Esophagus muscularis mucosa (tissue), 4 donors: ENCODE measurements at regions not wholly inside any gene's neighbourhood (a gene's known extent, or its start where the extent isn't known, plus 50 kb on each side); places are given as distances from the start of the nearest gene placed in this dataset.

ENCODE experiments used
- DNase-seq: peaks from one replicate; pipeline ENCODE4 v3.0.0-alpha.2; 2017; ENCODE audit errors: extremely low spot score
- H3K27ac ChIP-seq, 4 donors: fragments of 200-600 bp; sonication (generic); replicated peaks in 1 of 4; 1 replicate in 3 of 4; 2 replicates in 1 of 4; pipeline ENCODE4 v1.5.1; 2016 to 2019; ENCODE audit warnings: mild to moderate bottlenecking in 1 of 4
- H3K27me3 ChIP-seq, 4 donors: fragments of 200-600 bp; sonication (generic); one replicate each; pipeline versions ENCODE4 v1.5.1 to v1.6.0; 2016 to 2019
- H3K36me3 ChIP-seq, 4 donors: fragments of 200-600 bp; sonication (generic); one replicate each; pipeline ENCODE4 v1.5.1; 2016 to 2019
- H3K4me1 ChIP-seq, 4 donors: fragments of 200-600 bp; sonication (generic); one replicate each; pipeline ENCODE4 v1.5.1; 2016 to 2019
- H3K4me3 ChIP-seq, 4 donors: fragments of 200-600 bp; sonication (generic); 1 replicate in 2 of 4; 2 replicates in 2 of 4; pipeline ENCODE4 v1.5.1; 2016 to 2019; ENCODE audit warnings: mild to moderate bottlenecking in 4 of 4, moderate library complexity in 1 of 4
- H3K9me3 ChIP-seq, 4 donors: fragments of 200-600 bp; sonication (generic); 1 replicate in 3 of 4; 2 replicates in 1 of 4; pipeline ENCODE4 v1.5.1; 2016 to 2019
- EP300 ChIP-seq: sonication (generic); formaldehyde crosslinking; IDR thresholded peaks from one replicate; pipeline ENCODE4 v1.6.1; 2017; ENCODE audit warnings: antibody characterized with exemption
- POLR2A ChIP-seq: fragments of 450-650 bp; IDR thresholded peaks from one replicate; pipeline ENCODE4 v1.6.1; 2017; ENCODE audit warnings: antibody characterized with exemption, moderate library complexity, mild to moderate bottlenecking, low read depth
- POLR2AphosphoS5 ChIP-seq, 2 donors: sonication (generic); formaldehyde crosslinking; IDR thresholded peaks; one replicate each; pipeline ENCODE4 v1.6.1; 2017; ENCODE audit warnings: antibody characterized with exemption in 2 of 2
- whole genome bisulfite sequencing: methylation state at CpG from one replicate; pipeline ENCODE4 v1.1.5; 2018; 5-methylcytosine and 5-hydroxymethylcytosine counted together
- intact Hi-C: fragments of 100-400 bp; cut with DNase I; formaldehyde crosslinking; loops from one replicate; pipeline ENCODE4 v1.15.1; 2023
- TF ChIP-seq, protein P1 (sequence below), 3 experiments: fragments of 200-600 bp in 2 of 3; fragments of 450-650 bp in 1 of 3; sonication (generic) in 2 of 3; IDR thresholded peaks; one replicate each; pipeline ENCODE4 v1.5.1; 2017 to 2019; ENCODE audit warnings: antibody characterized with exemption in 3 of 3, mild to moderate bottlenecking in 2 of 3, moderate library complexity in 1 of 3

DNA sequence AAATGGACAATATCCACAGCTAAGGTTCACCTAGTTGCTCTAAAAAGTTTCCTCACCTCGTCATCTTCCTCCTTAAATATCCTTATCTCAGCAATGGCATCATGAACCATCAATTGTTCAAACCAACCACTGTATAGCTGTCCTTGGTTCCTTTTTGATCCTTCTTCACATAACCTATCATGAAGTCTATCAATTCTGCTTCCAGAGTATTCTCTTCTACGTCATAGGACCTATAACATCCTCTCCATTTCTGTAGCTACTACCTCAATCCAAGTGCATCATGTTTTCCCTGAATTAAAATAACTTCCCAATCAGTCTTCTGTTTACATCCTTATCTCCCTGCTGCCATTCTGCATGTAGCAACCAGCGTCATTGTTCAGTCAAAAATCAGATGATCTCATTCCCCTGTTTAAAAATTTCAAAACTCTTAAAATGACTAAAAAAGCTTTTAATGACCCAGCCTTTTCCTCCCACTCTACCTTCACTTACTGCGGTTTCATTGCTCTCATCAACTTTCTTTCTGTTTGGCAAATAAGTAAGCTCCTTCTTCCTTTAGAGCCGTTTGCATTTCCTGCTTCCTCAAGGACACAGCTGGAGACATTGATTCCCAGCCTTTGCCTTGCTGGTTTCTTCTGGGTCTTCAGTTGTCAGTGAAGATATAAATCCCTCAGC, 223.9 kb upstream of the MIR17HG start:
- Histone ChIP-seq H3K4me1 (no peaks in the 10 kb centered on the region), H3K36me3 (no peaks in the 10 kb centered on the region), H3K4me3 (no peak overlapping the region), H3K9me3 (no peaks in the 10 kb centered on the region), H3K27me3 (peaks cover 0 to 5% (median 0%) of the 10 kb centered on the region in 4 donors), H3K27ac (no peak overlapping the region)
- DNase-seq, result no peak
- intact Hi-C loops, result no loop called here
- no peak for TF ChIP-seq EP300
- TF ChIP-seq, protein P1, sequence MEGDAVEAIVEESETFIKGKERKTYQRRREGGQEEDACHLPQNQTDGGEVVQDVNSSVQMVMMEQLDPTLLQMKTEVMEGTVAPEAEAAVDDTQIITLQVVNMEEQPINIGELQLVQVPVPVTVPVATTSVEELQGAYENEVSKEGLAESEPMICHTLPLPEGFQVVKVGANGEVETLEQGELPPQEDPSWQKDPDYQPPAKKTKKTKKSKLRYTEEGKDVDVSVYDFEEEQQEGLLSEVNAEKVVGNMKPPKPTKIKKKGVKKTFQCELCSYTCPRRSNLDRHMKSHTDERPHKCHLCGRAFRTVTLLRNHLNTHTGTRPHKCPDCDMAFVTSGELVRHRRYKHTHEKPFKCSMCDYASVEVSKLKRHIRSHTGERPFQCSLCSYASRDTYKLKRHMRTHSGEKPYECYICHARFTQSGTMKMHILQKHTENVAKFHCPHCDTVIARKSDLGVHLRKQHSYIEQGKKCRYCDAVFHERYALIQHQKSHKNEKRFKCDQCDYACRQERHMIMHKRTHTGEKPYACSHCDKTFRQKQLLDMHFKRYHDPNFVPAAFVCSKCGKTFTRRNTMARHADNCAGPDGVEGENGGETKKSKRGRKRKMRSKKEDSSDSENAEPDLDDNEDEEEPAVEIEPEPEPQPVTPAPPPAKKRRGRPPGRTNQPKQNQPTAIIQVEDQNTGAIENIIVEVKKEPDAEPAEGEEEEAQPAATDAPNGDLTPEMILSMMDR (IDR thresholded peaks at IDR 0.05), result no peak
- TF ChIP-seq POLR2AphosphoS5 (IDR thresholded peaks at IDR 0.05), result no peak
- TF ChIP-seq POLR2A, result no peak
- 58% methylated on average over 5 of the region's 5 CpGs for WGBS

DNA sequence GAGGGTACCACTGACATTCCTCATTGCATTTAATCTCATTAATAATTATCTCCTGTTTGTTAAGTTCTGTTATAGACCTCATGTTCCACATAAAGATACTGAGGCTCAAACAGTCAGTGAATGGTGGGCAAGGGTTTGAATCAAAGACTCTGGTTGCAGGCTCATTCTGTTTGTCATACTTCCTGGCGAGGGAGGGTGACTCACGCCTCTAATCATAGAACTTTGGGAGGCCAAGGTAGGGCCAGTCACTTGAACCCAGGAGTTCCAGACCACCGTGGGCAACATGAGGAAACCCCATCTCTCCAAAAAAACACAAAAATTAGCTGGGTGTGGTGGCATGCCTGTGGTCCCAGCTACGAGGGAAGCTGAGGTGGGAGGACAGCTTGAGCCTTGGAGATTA, 220.7 kb upstream of the MIR17HG start:
- H3K27me3 ChIP-seq, result peaks cover 0 to 5% (median 0%) of the 10 kb centered on the region in 4 donors
- no peaks in the 10 kb centered on the region for H3K36me3 ChIP-seq
- H3K27ac ChIP-seq, result no peak overlapping the region
- intact Hi-C loops, result no loop called here
- no peaks in the 10 kb centered on the region for H3K4me1 ChIP-seq
- no peaks in the 10 kb centered on the region for H3K9me3 ChIP-seq
- no peak overlapping the region for H3K4me3 ChIP-seq
- no peak for TF ChIP-seq EP300
- TF ChIP-seq, protein P1 (IDR thresholded peaks at IDR 0.05), result no peak
- no peak for TF ChIP-seq POLR2A
- no peak for TF ChIP-seq POLR2AphosphoS5 (IDR thresholded peaks at IDR 0.05)
- no peak for DNase-seq
- 80% methylated on average over 4 of the region's 4 CpGs for WGBS

GRCh38 chr13:91127995-91128394, 219.5 kb upstream of the MIR17HG start:
- Histone ChIP-seq H3K36me3 (no peaks in the 10 kb centered on the region), H3K27ac (no peak overlapping the region), H3K4me3 (no peak overlapping the region), H3K27me3 (peaks cover 0 to 5% (median 0%) of the 10 kb centered on the region in 4 donors), H3K9me3 (no peaks in the 10 kb centered on the region), H3K4me1 (no peaks in the 10 kb centered on the region)
- intact Hi-C loops, result no loop called here
- TF ChIP-seq EP300 (no peak), POLR2AphosphoS5 (IDR thresholded peaks at IDR 0.05) (no peak), POLR2A (no peak)
- TF ChIP-seq, protein P1 (IDR thresholded peaks at IDR 0.05), result no peak
- no peak for DNase-seq
- 100% methylated on average over 1 of the region's 1 CpG for WGBS

GRCh38 chr13:91132381-91132780, 215.1 kb upstream of the MIR17HG start:
- no peak for DNase-seq
- intact Hi-C loops, result loop anchor here (10.0 kb wide), 1 partner anchor 592 kb away; no protein-coding TSS in a partner anchor
- Histone ChIP-seq H3K9me3 (no peaks in the 10 kb centered on the region), H3K27me3 (no peaks in the 10 kb centered on the region), H3K27ac (no peak overlapping the region), H3K4me3 (no peak overlapping the region), H3K4me1 (no peaks in the 10 kb centered on the region), H3K36me3 (no peaks in the 10 kb centered on the region)
- 96% methylated on average over 4 of the region's 4 CpGs for WGBS
- TF ChIP-seq POLR2A, result no peak
- no peak for TF ChIP-seq POLR2AphosphoS5 (IDR thresholded peaks at IDR 0.05)
- no peak for TF ChIP-seq EP300
- TF ChIP-seq, protein P1 (IDR thresholded peaks at IDR 0.05), result no peak

GRCh38 chr13:91132786-91133185, 214.7 kb upstream of the MIR17HG start:
- 55% methylated on average over 7 of the region's 7 CpGs for WGBS
- intact Hi-C loops, result loop anchor here (10.0 kb wide), 1 partner anchor 592 kb away; no protein-coding TSS in a partner anchor

More at GRCh38 chr13:91132786-91133185, 214.7 kb upstream of the MIR17HG start:
- Histone ChIP-seq H3K27me3 (no peaks in the 10 kb centered on the region), H3K36me3 (no peaks in the 10 kb centered on the region), H3K9me3 (no peaks in the 10 kb centered on the region), H3K4me3 (no peak overlapping the region), H3K27ac (no peak overlapping the region), H3K4me1 (no peaks in the 10 kb centered on the region)
- DNase-seq, result no peak
- TF ChIP-seq POLR2A (no peak), EP300 (no peak), POLR2AphosphoS5 (IDR thresholded peaks at IDR 0.05) (no peak)
- TF ChIP-seq, protein P1 (IDR thresholded peaks at IDR 0.05), result no peak
